ENCODE measurements at regions not wholly inside any gene's neighbourhood (a gene's known extent, or its start where the extent isn't known, plus 50 kb on each side); places are given as distances from the start of the nearest gene placed in this dataset.
"Not testable (repeated sequence)": the region's sequence is repeated elsewhere in the genome, so short reads cannot be mapped to it uniquely, and the experiment has no call there.

DNA sequence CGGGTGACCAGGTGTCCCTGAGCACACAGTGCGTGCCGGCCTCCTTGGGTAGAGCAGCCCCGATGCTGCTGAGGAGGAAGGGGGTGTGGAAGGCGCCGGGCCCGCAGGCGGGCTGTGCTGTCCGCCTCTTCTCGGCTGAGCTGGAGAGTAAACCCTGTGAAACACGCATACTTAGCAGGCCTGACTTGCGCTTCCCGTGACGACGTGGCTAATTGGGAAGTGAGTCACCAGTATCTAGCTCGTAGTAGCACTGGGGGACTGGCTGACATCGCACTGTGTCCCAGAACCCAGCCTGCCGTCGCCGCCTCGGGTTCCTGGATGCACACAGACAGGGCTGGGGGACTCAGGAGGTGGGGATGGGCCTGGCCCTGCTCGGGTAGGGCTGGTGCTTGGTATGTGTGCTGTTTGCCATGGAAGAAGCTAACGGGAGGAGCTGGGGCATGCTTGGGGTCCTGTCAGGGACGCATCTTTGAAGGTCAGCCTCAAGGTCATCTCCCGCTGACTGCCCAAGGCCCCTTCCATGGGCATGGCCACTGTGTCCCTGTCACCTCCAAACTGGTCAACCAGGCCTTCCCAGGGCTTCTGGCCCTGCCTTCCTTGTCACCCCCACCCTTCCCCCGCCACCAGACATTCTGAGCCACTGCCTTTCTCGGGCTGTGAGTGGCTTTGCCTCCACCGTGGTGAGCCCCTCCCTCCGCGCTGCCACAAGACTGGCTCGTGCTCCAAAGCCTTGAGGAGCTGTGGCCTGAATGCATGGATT is 1327.0 kb downstream of the BRD1 start:
- Mint-ChIP-seq H3K9me3 (no peaks in the 10 kb centered on the region), H3K4me3 (no peak overlapping the region), H3K4me1 (no peaks in the 10 kb centered on the region), H3K27me3 (peaks cover 10 to 46% of the 10 kb centered on the region in 2 donors), H3K27ac (no peak overlapping the region), H3K36me3 (no peaks in the 10 kb centered on the region)
- DNase-seq (no peak), ATAC-seq (replicated peaks) (no peak)

DNA sequence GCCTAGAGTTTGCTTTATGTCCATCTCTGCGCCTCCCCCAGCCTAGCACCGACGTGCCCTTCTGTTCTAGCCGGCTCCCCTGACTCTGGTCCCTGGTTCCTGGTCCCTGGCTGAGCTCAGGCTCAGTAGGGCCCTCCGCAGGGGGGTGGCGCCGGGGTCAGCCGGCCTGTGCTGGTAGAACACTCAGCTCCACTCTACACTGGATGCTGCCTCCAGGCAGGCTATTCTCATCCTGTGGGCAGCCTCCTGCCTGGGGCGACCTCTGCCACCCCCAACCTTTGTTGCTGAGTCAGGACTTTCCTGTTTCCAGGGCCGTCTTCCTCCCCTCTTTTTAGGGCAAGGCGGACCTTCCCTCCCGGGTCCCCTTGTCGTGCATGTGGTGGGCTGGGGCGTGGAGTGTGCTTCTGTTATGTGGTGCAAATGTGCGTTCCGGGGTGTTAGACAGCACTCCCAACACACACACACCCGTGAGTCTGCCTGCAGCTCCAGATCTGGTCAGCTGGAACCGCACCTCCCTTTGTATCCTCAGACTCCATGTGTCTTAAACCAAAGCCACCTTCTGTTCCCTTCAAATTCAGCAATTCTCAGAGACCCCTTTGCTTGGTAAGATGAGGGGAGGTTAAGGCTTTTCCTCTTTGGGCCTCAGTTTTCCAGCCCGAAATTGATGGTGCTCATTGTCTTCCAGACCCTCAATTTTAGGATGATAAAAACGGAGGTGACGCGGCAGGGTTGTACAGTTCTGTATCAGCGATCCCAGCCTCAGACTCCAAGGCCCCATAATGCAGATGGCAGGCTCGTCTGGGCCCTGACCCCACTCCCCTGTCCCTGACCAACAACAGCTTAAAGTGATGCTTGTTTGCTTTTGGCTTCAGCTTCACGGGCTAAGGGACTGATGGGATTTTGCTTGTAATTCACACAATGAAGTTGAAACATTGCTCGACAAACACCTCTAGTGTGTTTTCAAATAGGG is 1327.9 kb downstream of the BRD1 start:
- Mint-ChIP-seq H3K36me3 (no peaks in the 10 kb centered on the region), H3K4me3 (no peak overlapping the region), H3K9me3 (no peaks in the 10 kb centered on the region), H3K4me1 (no peaks in the 10 kb centered on the region), H3K27me3 (peaks cover 19 to 54% of the 10 kb centered on the region in 2 donors), H3K27ac (no peak overlapping the region)
- DNase-seq: no peak
- no peak for ATAC-seq (replicated peaks)

DNA sequence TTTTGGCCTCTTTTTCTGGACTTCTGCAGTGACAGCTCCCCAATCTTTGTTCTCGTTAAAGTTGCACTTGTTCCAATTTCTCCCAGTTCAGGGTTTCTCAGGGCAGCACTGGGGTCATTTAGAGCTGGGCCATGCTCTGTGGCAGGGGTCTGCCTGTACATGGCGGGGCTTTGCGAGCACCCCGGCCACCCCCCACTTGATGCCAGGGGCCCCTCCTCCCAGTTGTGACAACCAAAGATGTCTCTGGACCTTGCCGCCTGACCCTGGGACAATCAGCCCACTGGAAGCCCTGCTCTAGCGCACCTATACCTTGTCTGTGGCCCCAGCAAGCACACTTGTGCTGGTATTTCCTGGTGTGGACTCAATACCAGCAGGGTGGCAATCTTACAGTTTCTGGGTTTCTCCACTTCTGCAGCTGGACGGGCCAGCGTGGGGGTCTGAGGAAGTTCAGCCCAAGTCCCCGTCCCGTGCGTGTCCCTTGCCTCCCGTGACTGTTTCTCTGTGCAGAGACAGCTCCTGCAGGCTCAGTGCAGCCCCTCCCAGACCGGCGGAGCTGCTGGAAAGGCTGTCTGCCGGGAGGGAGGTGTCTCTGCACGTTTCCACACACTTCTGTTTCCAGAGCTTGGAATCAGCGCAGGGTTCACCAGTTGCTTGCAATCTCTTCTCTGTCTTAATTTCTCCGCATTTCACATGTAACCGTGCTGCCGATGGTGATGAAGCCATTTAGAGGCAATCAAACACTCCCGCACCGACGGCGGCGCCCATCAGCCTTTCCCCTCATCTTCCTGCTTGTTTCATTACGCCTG is 1328.9 kb downstream of the BRD1 start:
- Mint-ChIP-seq H3K27me3 (peaks cover 28 to 57% of the 10 kb centered on the region in 2 donors), H3K36me3 (no peaks in the 10 kb centered on the region), H3K4me1 (no peaks in the 10 kb centered on the region), H3K4me3 (no peak overlapping the region), H3K9me3 (no peaks in the 10 kb centered on the region), H3K27ac (no peak overlapping the region)
- ATAC-seq (replicated peaks) (no peak), DNase-seq (no peak)

DNA sequence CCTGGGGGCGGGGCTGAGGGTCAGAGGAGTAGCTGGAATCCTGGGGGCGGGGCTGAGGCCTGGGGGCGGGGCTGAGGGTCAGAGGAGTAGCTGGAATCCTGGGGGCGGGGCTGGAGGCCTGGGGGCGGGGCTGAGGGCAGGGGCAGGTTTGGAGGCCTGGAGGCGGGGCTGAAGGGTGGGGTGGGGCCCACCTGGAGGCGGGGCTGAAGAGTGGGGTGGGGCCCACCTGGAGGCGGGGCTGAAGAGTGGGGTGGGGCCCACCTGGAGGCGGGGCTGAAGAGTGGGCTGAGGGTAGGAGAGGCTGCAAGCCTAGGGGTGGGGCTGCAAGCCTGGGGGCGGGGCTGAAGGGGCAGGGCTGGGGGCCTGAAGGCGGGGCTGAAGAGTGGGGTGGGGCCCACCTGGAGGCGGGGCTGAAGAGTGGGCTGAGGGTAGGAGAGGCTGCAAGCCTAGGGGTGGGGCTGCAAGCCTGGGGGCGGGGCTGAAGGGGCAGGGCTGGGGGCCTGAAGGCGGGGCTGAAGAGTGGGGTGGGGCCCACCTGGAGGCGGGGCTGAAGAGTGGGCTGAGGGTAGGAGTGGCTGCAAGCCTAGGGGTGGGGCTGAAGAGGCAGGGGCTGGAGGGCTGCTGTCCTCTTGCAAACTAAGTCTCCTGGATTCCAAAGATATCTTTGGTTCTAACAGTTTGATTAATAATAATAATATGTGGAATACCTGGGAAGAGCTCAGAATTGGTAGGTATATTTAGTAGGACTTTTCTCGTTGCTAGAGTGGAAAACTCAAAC is 1329.7 kb downstream of the BRD1 start:
- H3K4me1 Mint-ChIP-seq: not testable (repeated sequence)
- H3K27me3 Mint-ChIP-seq: peaks cover 28 to 57% of the 10 kb centered on the region in 2 donors

DNA sequence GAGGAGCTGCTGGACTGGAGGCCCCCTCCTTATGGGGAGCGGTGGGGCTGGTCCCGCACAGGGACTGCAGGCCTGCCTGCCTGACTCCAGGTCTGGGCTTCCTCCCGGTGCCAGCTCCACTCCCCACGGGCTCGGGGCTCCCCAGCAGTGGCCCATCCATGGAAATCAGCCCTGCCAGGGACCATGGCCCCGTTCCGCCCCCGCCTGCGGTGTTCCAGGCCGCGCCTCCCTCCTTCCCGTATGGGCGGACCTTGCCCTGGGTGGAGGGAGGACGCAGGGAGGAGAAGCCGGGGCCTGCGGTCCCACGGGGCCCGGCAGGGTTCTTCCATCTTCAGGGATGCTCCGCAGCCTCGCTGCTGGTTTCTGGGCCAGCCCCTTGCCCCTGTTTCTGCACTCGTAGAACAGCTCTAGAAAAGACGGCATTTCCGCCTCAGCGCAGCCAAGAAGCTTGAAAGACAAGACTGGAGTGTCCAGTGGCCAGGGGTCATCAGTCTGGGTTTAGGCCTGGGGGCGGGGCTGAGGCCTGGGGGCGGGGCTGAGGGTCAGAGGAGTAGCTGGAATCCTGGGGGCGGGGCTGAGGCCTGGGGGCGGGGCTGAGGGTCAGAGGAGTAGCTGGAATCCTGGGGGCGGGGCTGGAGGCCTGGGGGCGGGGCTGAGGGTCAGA is 1330.6 kb downstream of the BRD1 start:
- ATAC-seq (replicated peaks) (no peak), DNase-seq (no peak)
- Mint-ChIP-seq H3K36me3 (no peaks in the 10 kb centered on the region), H3K4me1 (peaks cover 6 to 8% of the 10 kb centered on the region in 2 donors), H3K4me3 (no peak overlapping the region), H3K27me3 (peaks cover 33 to 61% of the 10 kb centered on the region in 2 donors), H3K9me3 (no peaks in the 10 kb centered on the region), H3K27ac (no peak overlapping the region)

More for the DNA sequence above, 1329.7 kb downstream of the BRD1 start:
- H3K36me3 Mint-ChIP-seq; DNase-seq; H3K4me3 Mint-ChIP-seq; ATAC-seq (replicated peaks); H3K27ac Mint-ChIP-seq; H3K9me3 Mint-ChIP-seq: not testable (repeated sequence)

DNA sequence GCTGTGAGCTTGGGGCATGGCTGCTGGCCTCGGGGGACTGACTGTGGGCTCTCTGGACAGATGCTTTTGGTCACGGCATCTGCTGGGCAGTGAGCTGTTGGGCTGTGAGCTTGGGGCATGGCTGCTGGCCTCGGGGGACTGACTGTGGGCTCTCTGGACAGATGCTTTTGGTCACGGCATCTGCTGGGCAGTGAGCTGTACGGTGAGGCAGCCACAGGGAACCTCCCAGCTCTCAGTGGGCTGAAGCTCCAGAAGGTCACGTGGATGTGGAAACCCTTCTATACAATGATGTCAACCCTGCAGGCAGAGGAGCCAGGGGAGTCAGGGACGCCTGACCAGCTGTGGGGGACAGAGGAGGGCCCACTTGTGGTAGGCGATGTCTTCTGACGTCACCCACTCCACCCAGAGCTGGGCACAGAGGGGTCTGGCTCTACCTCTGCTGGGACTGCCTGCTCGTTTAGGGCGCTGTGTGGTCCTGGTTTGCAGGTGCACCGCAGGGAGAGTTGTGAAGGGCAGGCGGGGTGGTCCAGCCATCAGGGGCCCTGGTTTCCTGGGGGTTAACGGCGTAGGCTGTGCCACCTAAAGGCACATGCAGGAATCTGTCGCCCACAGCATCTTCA is 1331.3 kb downstream of the BRD1 start:
- Mint-ChIP-seq H3K27me3 (peaks cover 41 to 68% of the 10 kb centered on the region in 2 donors), H3K9me3 (no peaks in the 10 kb centered on the region), H3K4me3 (no peak overlapping the region), H3K27ac (no peak overlapping the region), H3K36me3 (no peaks in the 10 kb centered on the region), H3K4me1 (peaks cover 10 to 14% of the 10 kb centered on the region in 2 donors)
- no peak for ATAC-seq (replicated peaks)
- DNase-seq: no peak

DNA sequence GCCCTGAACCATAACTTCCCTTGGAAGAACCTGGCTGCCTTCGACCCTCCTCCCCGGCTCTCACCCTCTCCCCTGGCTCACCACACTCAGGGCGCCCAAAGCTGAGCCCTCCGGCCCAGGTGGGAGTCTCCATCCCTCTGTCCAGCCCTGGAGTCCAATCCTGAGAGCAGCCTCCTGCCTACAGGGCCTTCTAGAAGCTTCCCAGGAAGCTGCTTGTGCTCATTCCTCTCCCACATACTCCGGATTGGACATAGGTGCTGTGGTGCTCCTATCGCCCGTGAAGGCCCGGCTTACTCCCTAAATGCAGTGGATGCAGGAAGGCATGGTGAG is 1332.0 kb downstream of the BRD1 start:
- H3K27me3 Mint-ChIP-seq: peaks cover 47 to 70% of the 10 kb centered on the region in 2 donors
- ATAC-seq (replicated peaks): no peak
- no peak for DNase-seq
- H3K27ac Mint-ChIP-seq: no peak overlapping the region
- no peaks in the 10 kb centered on the region for H3K36me3 Mint-ChIP-seq
- no peaks in the 10 kb centered on the region for H3K9me3 Mint-ChIP-seq
- H3K4me3 Mint-ChIP-seq: no peak overlapping the region
- H3K4me1 Mint-ChIP-seq: peaks cover 12 to 20% of the 10 kb centered on the region in 2 donors

DNA sequence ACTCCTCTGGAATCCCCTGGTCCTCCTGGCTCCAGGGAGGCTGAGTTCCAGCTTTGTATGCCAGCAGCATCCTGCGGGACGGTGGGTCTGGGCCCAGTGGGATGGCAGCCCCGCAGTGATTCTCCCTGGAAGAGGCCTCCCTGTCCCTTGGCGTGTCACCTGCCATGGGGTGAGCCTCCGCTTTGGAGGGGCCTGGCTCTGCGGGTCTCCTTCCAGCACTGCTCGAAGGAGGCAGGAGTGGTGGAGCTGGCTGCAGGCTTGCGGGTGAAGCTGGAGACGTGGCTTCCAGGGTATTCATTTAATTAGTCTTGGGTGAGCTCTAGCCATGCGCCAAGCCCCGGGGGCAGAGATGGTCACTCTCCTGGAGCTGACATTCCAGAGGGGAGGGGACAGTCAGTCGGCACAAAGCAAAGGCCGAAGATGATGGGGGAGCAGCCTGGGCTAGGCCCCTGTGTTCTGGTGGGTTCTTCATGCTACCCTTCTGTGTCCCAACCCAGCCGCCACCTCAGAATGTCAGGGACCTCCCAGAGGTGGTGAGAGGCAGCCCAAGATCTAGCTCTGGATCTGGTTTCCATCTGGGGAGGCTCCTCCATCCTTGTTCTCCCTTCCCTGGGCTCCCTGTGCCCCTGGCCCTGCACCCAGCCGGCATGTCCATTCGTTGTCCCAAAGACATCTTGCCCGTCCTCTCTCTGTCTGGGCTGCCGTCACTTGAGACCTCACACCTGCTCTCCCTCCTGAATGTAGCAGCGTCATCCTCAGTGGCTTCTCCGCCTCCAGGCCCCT is 1332.5 kb downstream of the BRD1 start:
- no peak for ATAC-seq (replicated peaks)
- Mint-ChIP-seq H3K4me1 (peaks cover 12 to 23% of the 10 kb centered on the region in 2 donors), H3K36me3 (no peaks in the 10 kb centered on the region), H3K9me3 (no peaks in the 10 kb centered on the region), H3K27me3 (peaks cover 52 to 72% of the 10 kb centered on the region in 2 donors), H3K27ac (no peak overlapping the region), H3K4me3 (no peak overlapping the region)
- DNase-seq: no peak

DNA sequence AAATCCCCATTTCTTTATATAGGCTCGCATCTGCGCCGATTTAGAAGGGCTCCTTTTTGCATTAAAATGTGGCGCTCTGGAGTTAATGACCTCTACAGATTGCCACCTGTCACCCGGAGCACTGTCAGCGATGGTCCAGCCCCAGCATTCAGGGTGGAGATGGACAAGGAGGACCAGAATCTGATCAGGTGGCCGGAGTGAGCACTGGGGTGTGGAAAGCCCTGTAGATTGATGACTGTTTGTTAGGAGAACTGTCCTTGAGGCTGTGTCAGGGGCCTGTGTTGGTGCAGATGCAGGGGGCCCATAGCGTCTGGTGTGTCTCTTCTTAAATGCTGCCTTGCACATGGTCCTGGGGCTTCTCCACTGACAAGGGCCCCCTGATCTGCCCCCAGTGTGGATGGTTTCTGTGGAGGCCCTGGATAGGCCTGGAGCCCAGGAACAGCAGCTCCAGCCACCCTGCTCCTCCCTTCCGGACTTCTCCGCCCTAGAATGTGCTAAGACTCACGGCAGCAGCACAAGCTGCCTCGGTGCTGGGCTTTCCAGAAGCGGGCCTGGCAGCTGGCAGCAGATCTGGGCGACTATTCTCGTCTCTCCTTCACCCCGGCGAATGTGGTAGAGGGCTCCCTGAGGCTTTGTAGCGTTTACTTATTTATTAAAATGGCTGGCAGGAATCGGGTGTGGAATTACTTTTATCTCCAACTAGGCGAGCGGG is 1333.3 kb downstream of the BRD1 start:
- no peak overlapping the region for H3K27ac Mint-ChIP-seq
- H3K4me3 Mint-ChIP-seq: no peak overlapping the region
- no peak for DNase-seq
- peaks cover 12 to 23% of the 10 kb centered on the region in 2 donors for H3K4me1 Mint-ChIP-seq
- no peaks in the 10 kb centered on the region for H3K36me3 Mint-ChIP-seq
- ATAC-seq (replicated peaks): no peak
- no peaks in the 10 kb centered on the region for H3K9me3 Mint-ChIP-seq
- peaks cover 55 to 69% of the 10 kb centered on the region in 2 donors for H3K27me3 Mint-ChIP-seq

DNA sequence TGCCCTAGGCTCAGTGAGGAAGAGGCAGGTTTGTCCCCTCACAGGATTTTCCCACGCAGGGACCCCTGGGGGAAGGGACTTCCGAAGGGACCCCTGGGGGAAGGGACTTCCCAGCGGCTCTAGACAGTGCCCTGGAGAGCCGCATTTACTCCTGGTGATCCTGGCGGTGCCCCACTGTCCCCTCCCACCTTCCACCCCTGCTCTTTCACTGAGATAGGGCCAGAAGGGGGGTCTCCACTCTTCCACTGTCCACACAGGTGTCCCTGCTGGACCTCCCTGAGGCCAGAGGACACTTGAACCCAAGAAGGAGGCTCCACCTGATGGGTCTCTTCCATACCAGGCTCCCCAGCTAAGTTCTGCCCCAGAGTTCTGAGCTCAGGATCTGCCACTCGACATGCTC is 1333.9 kb downstream of the BRD1 start:
- Mint-ChIP-seq H3K9me3 (no peaks in the 10 kb centered on the region), H3K36me3 (no peaks in the 10 kb centered on the region), H3K27ac (no peak overlapping the region), H3K4me3 (no peak overlapping the region), H3K4me1 (peaks cover 12 to 23% of the 10 kb centered on the region in 2 donors), H3K27me3 (peaks cover 56 to 66% of the 10 kb centered on the region in 2 donors)
- ATAC-seq (replicated peaks) (no peak), DNase-seq (no peak)

DNA sequence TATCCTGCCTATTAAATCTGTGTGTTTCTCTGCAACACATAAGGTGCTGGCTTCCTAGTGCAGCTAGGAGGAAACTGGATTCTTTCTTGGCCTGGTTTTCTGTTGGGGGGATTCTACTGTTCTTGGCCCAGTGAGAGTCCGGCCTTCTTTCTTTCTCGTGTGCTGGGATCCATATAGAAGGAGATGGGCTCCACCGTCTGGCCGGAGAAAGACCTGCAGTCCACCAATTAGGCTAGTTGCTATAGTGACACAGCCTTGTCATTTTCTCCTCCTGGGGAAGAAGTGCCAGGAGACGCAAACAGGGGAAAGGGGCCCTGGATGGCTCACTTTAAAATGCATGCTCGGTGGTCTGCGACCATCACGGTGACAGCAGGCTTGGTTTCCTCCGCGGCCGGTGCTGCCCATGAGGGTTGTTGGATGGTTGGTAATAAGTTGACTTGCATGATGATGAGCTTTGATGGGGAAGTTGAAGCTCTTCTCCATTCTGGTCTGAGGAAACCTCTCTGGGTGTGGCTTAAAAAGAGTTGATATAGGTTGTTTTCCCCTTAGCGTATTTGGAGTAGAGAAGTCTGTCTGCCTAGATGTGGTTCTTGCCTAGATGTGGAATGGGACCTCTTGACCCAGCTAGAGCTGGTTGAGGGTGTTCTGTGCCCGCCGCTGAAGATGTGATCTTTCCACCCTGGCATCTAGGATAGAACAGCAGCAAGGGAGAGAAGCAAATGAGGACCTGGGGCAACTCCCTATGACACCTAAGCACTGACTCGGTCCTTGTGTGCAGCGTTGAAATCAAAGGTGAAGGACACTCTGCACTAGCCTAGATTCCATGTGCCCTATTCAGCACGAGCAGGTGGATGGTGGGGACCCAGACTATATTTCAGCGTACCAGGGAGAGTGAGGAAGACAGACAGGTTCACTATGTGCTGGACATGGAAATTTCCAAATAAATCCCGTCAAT is 1335.0 kb downstream of the BRD1 start:
- Mint-ChIP-seq H3K9me3 (no peaks in the 10 kb centered on the region), H3K27ac (no peak overlapping the region), H3K36me3 (no peaks in the 10 kb centered on the region), H3K27me3 (peaks cover 67 to 76% of the 10 kb centered on the region in 2 donors), H3K4me1 (peaks cover 12 to 23% of the 10 kb centered on the region in 2 donors), H3K4me3 (no peak overlapping the region)
- DNase-seq: peak; percentile 43
- ATAC-seq (replicated peaks): peak; percentile 78 to 80
